RWPE2 (cell line): ENCODE measurements at regions not wholly inside any gene's neighbourhood (a gene's known extent, or its start where the extent isn't known, plus 50 kb on each side); places are given as distances from the start of the nearest gene placed in this dataset.
A peak's percentile ranks its signal among the peaks of the same experiment; 100 is the strongest.

Experiments used
- ATAC-seq: fragments of 200-7000 bp; cut with Tn5 transposase; 3 replicates; pipeline ENCODE4 v1.9.1; 2021; ENCODE audit warnings: low read depth
- DNase-seq: peaks from one replicate; pipeline ENCODE4 v3.0.0-alpha.2; 2020; ENCODE audit warnings: low spot score
- H3K27ac ChIP-seq: fragments of 450-650 bp; 2 replicates; pipeline ENCODE4 v1.5.1; 2017; ENCODE audit warnings: mild to moderate bottlenecking; ENCODE audit not compliant: poor library complexity, severe bottlenecking
- H3K27me3 ChIP-seq: fragments of 250-450 bp; sonication (Bioruptor Pico); 2 replicates; pipeline ENCODE4 v1.5.1; 2021; ENCODE audit warnings: mild to moderate bottlenecking, moderate library complexity; ENCODE audit not compliant: insufficient read depth, poor library complexity, severe bottlenecking
- H3K36me3 ChIP-seq: fragments of 250-450 bp; sonication (Bioruptor Pico); 2 replicates; pipeline ENCODE4 v1.5.1; 2020; ENCODE audit warnings: low read depth, mild to moderate bottlenecking, moderate library complexity
- H3K4me1 ChIP-seq: fragments of 250-450 bp; sonication (Bioruptor Pico); 2 replicates; pipeline ENCODE4 v1.5.1; 2021; ENCODE audit warnings: mild to moderate bottlenecking, moderate library complexity; ENCODE audit not compliant: insufficient read depth, poor library complexity, severe bottlenecking
- H3K4me3 ChIP-seq: fragments of 250-450 bp; sonication (Bioruptor Pico); 2 replicates; pipeline ENCODE4 v1.5.1; 2021; ENCODE audit warnings: mild to moderate bottlenecking, moderate library complexity; ENCODE audit not compliant: severe bottlenecking
- H3K9me3 ChIP-seq: fragments of 250-450 bp; sonication (Bioruptor Pico); 2 replicates; pipeline ENCODE4 v1.5.1; 2021; ENCODE audit warnings: mild to moderate bottlenecking, moderate library complexity; ENCODE audit not compliant: severe bottlenecking
- CTCF ChIP-seq: fragments of 450-650 bp; IDR thresholded peaks from one replicate; pipeline ENCODE4 v1.5.1; 2017; ENCODE audit warnings: mild to moderate bottlenecking, moderate library complexity; ENCODE audit not compliant: poor library complexity, severe bottlenecking

- Histone ChIP-seq H3K36me3 (no peaks in the 10 kb centered on the region), H3K27ac (no peak overlapping the region), H3K27me3 (no peaks in the 10 kb centered on the region), H3K4me1 (no peaks in the 10 kb centered on the region), H3K9me3 (no peaks in the 10 kb centered on the region), H3K4me3 (no peak overlapping the region)
- no peak for TF ChIP-seq CTCF
- DNase-seq: no peak
- no peak for ATAC-seq
These were observed 50.7 kb upstream of the TNFRSF21 start for GRCh38 chr6:47360388-47360787.

GRCh38 chr6:47362857-47363461 is 53.3 kb upstream of the TNFRSF21 start:
- ATAC-seq (no peak), DNase-seq (no peak)
- H3K27me3 ChIP-seq: no peaks in the 10 kb centered on the region
- H3K4me3 ChIP-seq: no peak overlapping the region
- no peaks in the 10 kb centered on the region for H3K36me3 ChIP-seq
- no peak overlapping the region for H3K27ac ChIP-seq
- no peaks in the 10 kb centered on the region for H3K4me1 ChIP-seq
- no peaks in the 10 kb centered on the region for H3K9me3 ChIP-seq
- TF ChIP-seq CTCF: no peak

GRCh38 chr6:47363736-47364135 is 54.0 kb upstream of the TNFRSF21 start:
- TF ChIP-seq CTCF: no peak
- no peaks in the 10 kb centered on the region for H3K36me3 ChIP-seq
- no peaks in the 10 kb centered on the region for H3K9me3 ChIP-seq
- H3K27ac ChIP-seq: no peak overlapping the region
- no peak overlapping the region for H3K4me3 ChIP-seq
- H3K27me3 ChIP-seq: no peaks in the 10 kb centered on the region
- no peak for DNase-seq
- no peaks in the 10 kb centered on the region for H3K4me1 ChIP-seq
- ATAC-seq: no peak

GRCh38 chr6:47366335-47366890 is 56.7 kb upstream of the TNFRSF21 start:
- Histone ChIP-seq H3K4me3 (no peak overlapping the region), H3K4me1 (no peaks in the 10 kb centered on the region), H3K27ac (no peak overlapping the region), H3K9me3 (no peaks in the 10 kb centered on the region), H3K36me3 (no peaks in the 10 kb centered on the region), H3K27me3 (no peaks in the 10 kb centered on the region)
- peak; percentile 45; the same call in 2 of the 3 replicates for ATAC-seq
- no peak for DNase-seq
- no peak for TF ChIP-seq CTCF

- no peak overlapping the region for H3K4me3 ChIP-seq
- H3K9me3 ChIP-seq: no peaks in the 10 kb centered on the region
- H3K36me3 ChIP-seq: no peaks in the 10 kb centered on the region
- ATAC-seq: no peak
- TF ChIP-seq CTCF: no peak
- H3K27ac ChIP-seq: no peak overlapping the region
- H3K27me3 ChIP-seq: no peaks in the 10 kb centered on the region
- H3K4me1 ChIP-seq: no peaks in the 10 kb centered on the region
- DNase-seq: no peak
These were observed 61.6 kb upstream of the TNFRSF21 start for GRCh38 chr6:47371139-47371869.
